Sigmoid colon (tissue), 4 donors: ENCODE measurements at regions not wholly inside any gene's neighbourhood (a gene's known extent, or its start where the extent isn't known, plus 50 kb on each side); places are given as distances from the start of the nearest gene placed in this dataset.

Source experiments
- EP300 ChIP-seq, 4 donors: sonication (generic); formaldehyde crosslinking; IDR thresholded peaks; one replicate each; pipeline ENCODE4 v1.6.1; 2017; ENCODE audit warnings: antibody characterized with exemption in 4 of 4
- POLR2A ChIP-seq, 2 donors: fragments of 450-650 bp; IDR thresholded peaks; one replicate each; pipeline ENCODE4 v1.6.1; 2016; ENCODE audit warnings: antibody characterized with exemption in 2 of 2, mild to moderate bottlenecking in 2 of 2, moderate library complexity in 2 of 2

GRCh38 chr19:31970027-31970461 lies 375.4 kb upstream of the ZNF507 start:
- TF ChIP-seq POLR2A (IDR thresholded peaks at IDR 0.05) (no peak), EP300 (IDR thresholded peaks at IDR 0.05) (peak in 3 of 4 donors; percentile 28 to 75 (median 51))
